ENCODE measurements at regions not wholly inside any gene's neighbourhood (a gene's known extent, or its start where the extent isn't known, plus 50 kb on each side); places are given as distances from the start of the nearest gene placed in this dataset.

- intact Hi-C loops (cut with DNase I; ENCODE audit: low total_unique reads), result no loop called here
- Histone ChIP-seq H3K27me3 (no peaks in the 10 kb centered on the region), H3K4me3 (no peak overlapping the region), H3K9me3 (no peaks in the 10 kb centered on the region), H3K4me1 (no peaks in the 10 kb centered on the region), H3K36me3 (no peaks in the 10 kb centered on the region), H3K27ac (no peak overlapping the region)
- TF ChIP-seq CTCF (IDR thresholded peaks at IDR 0.05) (no peak), POLR2A (IDR thresholded peaks at IDR 0.05) (no peak)
- DNase-seq, result no peak
Measured at GRCh38 chr16:64449506-64449905, 672.4 kb downstream of the CDH11 start.

GRCh38 chr16:64445649-64446048 is 676.2 kb downstream of the CDH11 start:
- intact Hi-C loops (cut with DNase I; ENCODE audit: low total_unique reads), result no loop called here

GRCh38 chr16:64445245-64445644 is 676.6 kb downstream of the CDH11 start:
- Histone ChIP-seq H3K36me3 (no peaks in the 10 kb centered on the region), H3K4me1 (no peaks in the 10 kb centered on the region), H3K9me3 (no peaks in the 10 kb centered on the region), H3K4me3 (no peak overlapping the region), H3K27me3 (no peaks in the 10 kb centered on the region), H3K27ac (no peak overlapping the region)
- DNase-seq, result no peak
- intact Hi-C loops (cut with DNase I; ENCODE audit: low total_unique reads), result no loop called here
- TF ChIP-seq POLR2A (IDR thresholded peaks at IDR 0.05) (no peak), CTCF (IDR thresholded peaks at IDR 0.05) (no peak)

More at GRCh38 chr16:64445649-64446048, 676.2 kb downstream of the CDH11 start:
- H3K9me3 ChIP-seq, result no peaks in the 10 kb centered on the region
- no peak for TF ChIP-seq CTCF (IDR thresholded peaks at IDR 0.05)
- no peaks in the 10 kb centered on the region for H3K36me3 ChIP-seq
- no peak overlapping the region for H3K27ac ChIP-seq
- no peak overlapping the region for H3K4me3 ChIP-seq
- H3K4me1 ChIP-seq, result no peaks in the 10 kb centered on the region
- no peaks in the 10 kb centered on the region for H3K27me3 ChIP-seq
- DNase-seq, result no peak

- Histone ChIP-seq H3K4me1 (no peaks in the 10 kb centered on the region), H3K4me3 (no peak overlapping the region), H3K27ac (no peak overlapping the region), H3K27me3 (no peaks in the 10 kb centered on the region), H3K9me3 (no peaks in the 10 kb centered on the region), H3K36me3 (no peaks in the 10 kb centered on the region)
- DNase-seq, result peak in 1 of 2 donors; percentile 32
- TF ChIP-seq POLR2A (IDR thresholded peaks at IDR 0.05) (no peak), CTCF (IDR thresholded peaks at IDR 0.05) (no peak)
- intact Hi-C loops (cut with DNase I; ENCODE audit: low total_unique reads), result no loop called here
Measured at GRCh38 chr16:64440421-64440831, 681.4 kb downstream of the CDH11 start.

GRCh38 chr16:64440005-64440404 is 681.9 kb downstream of the CDH11 start:
- Histone ChIP-seq H3K4me1 (no peaks in the 10 kb centered on the region), H3K27ac (no peak overlapping the region), H3K36me3 (no peaks in the 10 kb centered on the region), H3K27me3 (no peaks in the 10 kb centered on the region), H3K4me3 (no peak overlapping the region), H3K9me3 (no peaks in the 10 kb centered on the region)
- intact Hi-C loops (cut with DNase I; ENCODE audit: low total_unique reads), result no loop called here
- no peak for DNase-seq
- TF ChIP-seq CTCF (IDR thresholded peaks at IDR 0.05) (no peak), POLR2A (IDR thresholded peaks at IDR 0.05) (no peak)

Data from uterus (tissue), 3 donors.